ENCODE measurements at regions not wholly inside any gene's neighbourhood (a gene's known extent, or its start where the extent isn't known, plus 50 kb on each side); places are given as distances from the start of the nearest gene placed in this dataset.
"Not testable (repeated sequence)": the region's sequence is repeated elsewhere in the genome, so short reads cannot be mapped to it uniquely, and the experiment has no call there.

DNA sequence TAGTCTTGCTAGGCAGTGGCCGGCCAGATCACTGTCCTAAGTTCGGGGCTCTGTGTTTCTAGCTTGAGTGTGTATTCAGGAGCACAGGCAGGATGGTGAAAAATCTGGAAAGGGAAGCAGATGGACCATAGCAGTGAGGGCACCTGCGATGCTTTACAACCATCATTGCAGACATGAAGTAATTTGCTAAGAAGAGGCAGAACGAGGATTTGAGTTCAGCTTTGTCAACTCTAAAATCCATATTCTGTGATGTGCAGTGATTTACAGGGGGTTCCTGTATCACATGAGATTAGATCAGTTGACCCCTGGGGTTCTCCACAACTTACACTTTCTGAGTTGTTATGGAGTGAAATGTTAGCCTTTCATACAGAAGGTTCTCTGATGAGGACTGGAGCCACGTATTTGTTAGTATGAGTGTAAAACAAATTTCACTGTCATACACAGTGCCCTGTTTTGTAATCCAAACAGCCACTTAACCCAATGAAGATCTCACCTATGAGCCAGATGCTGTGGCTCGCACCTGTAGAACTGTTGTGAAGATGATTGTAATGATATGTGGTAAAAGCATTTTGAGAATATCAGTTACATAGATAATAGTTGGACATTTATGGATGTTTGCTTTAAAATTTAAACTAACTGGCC lies 173.0 kb upstream of the VKORC1L1 start:
- H3K27me3 ChIP-seq (replicated peaks in 1 of 4; ENCODE audit: control insufficient read depth in 3 of 4, extremely low read depth in 1 of 4, insufficient read depth in 3 of 4, low read length in 3 of 4); H3K9ac ChIP-seq (replicated peaks in 1 of 4; ENCODE audit: extremely low read depth in 1 of 4, low read depth in 3 of 4, low read length in 3 of 4); H3K27ac ChIP-seq (ENCODE audit: low read depth, low read length); H2AK5ac ChIP-seq (ENCODE audit: low read depth, low read length); FAIRE-seq; H2BK120ac ChIP-seq (replicated peaks; ENCODE audit: low read depth, low read length); H2BK20ac ChIP-seq (ENCODE audit: low read length); H3K18ac ChIP-seq (ENCODE audit: extremely low read depth, low read length); H3K36me3 ChIP-seq (ENCODE audit: control insufficient read depth in 2 of 4, insufficient read depth in 4 of 4, low read length in 3 of 4); H3K79me2 ChIP-seq (ENCODE audit: control insufficient read depth in 1 of 2, insufficient read depth in 2 of 2, low read length in 2 of 2); H2BK12ac ChIP-seq (ENCODE audit: low read depth, low read length); H3K79me1 ChIP-seq (ENCODE audit: low read depth, low read length); H3K23me2 ChIP-seq (ENCODE audit: low read depth, low read length); H3K14ac ChIP-seq (ENCODE audit: insufficient read length); H3K56ac ChIP-seq (replicated peaks; ENCODE audit: insufficient read length, low read depth, low read length); H4K8ac ChIP-seq (ENCODE audit: extremely low read depth, insufficient read depth, low read length); H3K23ac ChIP-seq (ENCODE audit: insufficient read length); CTCF ChIA-PET (ENCODE audit: partially characterized antibody); H2AFZ ChIP-seq (ENCODE audit: low read length); H4K5ac ChIP-seq (ENCODE audit: insufficient read length, low read depth, low read length); H3K4ac ChIP-seq (replicated peaks; ENCODE audit: insufficient read length, low read depth, low read length); DNase-seq (ENCODE audit: low read depth in 1 of 2, low spot score in 2 of 2); H3K4me3 ChIP-seq (ENCODE audit: extremely low read depth in 1 of 4, insufficient read depth in 2 of 4, low read depth in 3 of 4, low read length in 4 of 4); H3K4me2 ChIP-seq (ENCODE audit: insufficient read depth in 1 of 2, low read depth in 2 of 2, low read length in 2 of 2); POLR2A ChIA-PET (ENCODE audit: partially characterized antibody); H2BK5ac ChIP-seq (ENCODE audit: low read depth, low read length); H4K20me1 ChIP-seq (replicated peaks in 1 of 2; ENCODE audit: control insufficient read depth in 1 of 2, insufficient read depth in 2 of 2, low read length in 2 of 2); H3K9me3 ChIP-seq (ENCODE audit: insufficient read depth in 2 of 2, low read depth in 1 of 2, low read length in 1 of 2); H4K91ac ChIP-seq (replicated peaks; ENCODE audit: insufficient read length, low read length); H2BK15ac ChIP-seq (ENCODE audit: low read length); H3K4me1 ChIP-seq (replicated peaks in 1 of 4; ENCODE audit: control insufficient read depth in 3 of 4, insufficient read depth in 4 of 4, low read length in 3 of 4): not testable (repeated sequence)
- WGBS, 2 experiments (ENCODE audit: extremely low coverage in 1 of 2, insufficient coverage in 1 of 2, insufficient read length in 1 of 2, insufficient replicate concordance in 2 of 2, low coverage in 1 of 2, low lambda C conversion rate in 2 of 2, missing lambda C conversion rate in 1 of 2), result 95% methylated on average over 4 of the region's 6 CpGs; no CpG with 5 or more reads in 1 of the 2 experiments

DNA sequence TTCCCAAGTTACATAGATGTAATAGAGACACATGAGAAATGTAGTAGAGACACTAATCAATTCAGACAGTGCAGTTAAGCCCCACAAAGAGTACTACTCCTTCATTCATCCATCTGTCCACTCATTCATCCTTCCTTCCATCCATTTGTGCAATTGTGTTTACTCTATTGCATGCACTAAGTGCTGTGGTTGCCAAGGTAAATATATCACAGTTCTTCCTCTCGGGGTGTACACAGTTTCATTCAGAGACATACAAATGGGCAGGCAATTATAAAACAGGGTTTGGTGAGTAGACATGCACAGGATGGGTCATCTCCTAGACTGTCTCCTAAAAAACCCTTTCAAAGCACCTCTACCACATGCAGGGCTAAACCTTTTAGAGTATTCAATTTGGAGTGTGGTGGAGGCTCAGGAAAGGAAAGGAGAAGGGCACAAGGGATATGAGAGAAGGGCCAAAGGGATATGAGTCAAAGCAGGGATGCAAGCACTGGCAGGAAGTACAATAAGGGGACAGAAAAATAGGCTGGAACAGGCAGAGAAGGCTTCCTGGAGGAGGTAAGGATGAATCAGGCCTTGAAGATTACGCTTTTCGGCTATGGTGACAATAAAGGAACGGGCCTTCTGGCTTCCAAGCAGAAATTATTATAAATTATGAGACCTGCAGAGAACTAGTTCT lies 153.6 kb upstream of the VKORC1L1 start:
- H2BK15ac ChIP-seq (ENCODE audit: low read length); H3K9me3 ChIP-seq (ENCODE audit: insufficient read depth in 2 of 2, low read depth in 1 of 2, low read length in 1 of 2); H3K27ac ChIP-seq (ENCODE audit: low read depth, low read length); H2BK5ac ChIP-seq (ENCODE audit: low read depth, low read length); H3K36me3 ChIP-seq (ENCODE audit: control insufficient read depth in 2 of 4, insufficient read depth in 4 of 4, low read length in 3 of 4); H4K5ac ChIP-seq (ENCODE audit: insufficient read length, low read depth, low read length); H3K27me3 ChIP-seq (replicated peaks in 1 of 4; ENCODE audit: control insufficient read depth in 3 of 4, extremely low read depth in 1 of 4, insufficient read depth in 3 of 4, low read length in 3 of 4); POLR2A ChIA-PET (ENCODE audit: partially characterized antibody); H3K4me2 ChIP-seq (ENCODE audit: insufficient read depth in 1 of 2, low read depth in 2 of 2, low read length in 2 of 2); H2AK5ac ChIP-seq (ENCODE audit: low read depth, low read length); H3K14ac ChIP-seq (ENCODE audit: insufficient read length); H2AFZ ChIP-seq (ENCODE audit: low read length); FAIRE-seq; H2BK120ac ChIP-seq (replicated peaks; ENCODE audit: low read depth, low read length); H2BK20ac ChIP-seq (ENCODE audit: low read length); H3K4me3 ChIP-seq (ENCODE audit: extremely low read depth in 1 of 4, insufficient read depth in 2 of 4, low read depth in 3 of 4, low read length in 4 of 4); H3K4me1 ChIP-seq (replicated peaks in 1 of 4; ENCODE audit: control insufficient read depth in 3 of 4, insufficient read depth in 4 of 4, low read length in 3 of 4); H3K23ac ChIP-seq (ENCODE audit: insufficient read length); H3K18ac ChIP-seq (ENCODE audit: extremely low read depth, low read length); H3K56ac ChIP-seq (replicated peaks; ENCODE audit: insufficient read length, low read depth, low read length); CTCF ChIA-PET (ENCODE audit: partially characterized antibody); H3K9ac ChIP-seq (replicated peaks in 1 of 4; ENCODE audit: extremely low read depth in 1 of 4, low read depth in 3 of 4, low read length in 3 of 4); H3K79me2 ChIP-seq (ENCODE audit: control insufficient read depth in 1 of 2, insufficient read depth in 2 of 2, low read length in 2 of 2); H2BK12ac ChIP-seq (ENCODE audit: low read depth, low read length); H3K23me2 ChIP-seq (ENCODE audit: low read depth, low read length); H3K4ac ChIP-seq (replicated peaks; ENCODE audit: insufficient read length, low read depth, low read length); H4K8ac ChIP-seq (ENCODE audit: extremely low read depth, insufficient read depth, low read length); H4K20me1 ChIP-seq (replicated peaks in 1 of 2; ENCODE audit: control insufficient read depth in 1 of 2, insufficient read depth in 2 of 2, low read length in 2 of 2); H4K91ac ChIP-seq (replicated peaks; ENCODE audit: insufficient read length, low read length); H3K79me1 ChIP-seq (ENCODE audit: low read depth, low read length); DNase-seq (ENCODE audit: low read depth in 1 of 2, low spot score in 2 of 2): not testable (repeated sequence)
- 86% methylated on average over 3 of the region's 4 CpGs; no CpG with 5 or more reads in 1 of the 2 experiments for WGBS, 2 experiments (ENCODE audit: extremely low coverage in 1 of 2, insufficient coverage in 1 of 2, insufficient read length in 1 of 2, insufficient replicate concordance in 2 of 2, low coverage in 1 of 2, low lambda C conversion rate in 2 of 2, missing lambda C conversion rate in 1 of 2)

Measured in H1 (cell line).